Natural killer cell treated with Interleukin-12 subunit alpha and Interleukin-12 subunit beta and Interleukin-15 and Interleukin-18, amount 100 ng/mL, for 72 hours (primary cell): ENCODE measurements at regions not wholly inside any gene's neighbourhood (a gene's known extent, or its start where the extent isn't known, plus 50 kb on each side); places are given as distances from the start of the nearest gene placed in this dataset.

Experiments used
- ATAC-seq, 2 donors: fragments of 150-1000 bp; cut with Tn5 transposase in 1 of 2; sonication (Bioruptor Pico), chemical (Tn5 transposase) in 1 of 2; 2 replicates each; pipeline ENCODE4 v1.10.0; 2021
- DNase-seq: peaks from one replicate; pipeline ENCODE4 v3.0.0; 2022; ENCODE audit warnings: low spot score
- H3K27ac Mint-ChIP-seq, 2 donors: 1 replicate in 1 of 2; 2 replicates in 1 of 2; pipeline ENCODE4 v1.8.0; 2022; ENCODE audit warnings: mixed read lengths in 2 of 2, mild to moderate bottlenecking in 1 of 2, moderate library complexity in 1 of 2
- H3K27me3 Mint-ChIP-seq, 2 donors: 1 replicate in 1 of 2; 2 replicates in 1 of 2; pipeline ENCODE4 v1.8.0; 2022; ENCODE audit warnings: mixed read lengths in 2 of 2
- H3K36me3 Mint-ChIP-seq: one replicate; pipeline ENCODE4 v1.8.0; 2022; ENCODE audit warnings: mixed read lengths
- H3K4me1 Mint-ChIP-seq, 2 donors: 1 replicate in 1 of 2; 2 replicates in 1 of 2; pipeline ENCODE4 v1.8.0; 2022; ENCODE audit warnings: low read depth in 2 of 2, mixed read lengths in 2 of 2, mild to moderate bottlenecking in 1 of 2
- H3K4me3 Mint-ChIP-seq: one replicate; pipeline ENCODE4 v1.8.0; 2022; ENCODE audit warnings: mixed read lengths
- H3K9me3 Mint-ChIP-seq: 2 replicates; pipeline ENCODE4 v1.8.0; 2022; ENCODE audit warnings: mixed read lengths

- Mint-ChIP-seq H3K4me1 (no peaks in the 10 kb centered on the region), H3K4me3 (no peak overlapping the region), H3K27ac (no peak overlapping the region), H3K9me3 (peaks cover 10% of the 10 kb centered on the region), H3K36me3 (no peaks in the 10 kb centered on the region), H3K27me3 (peaks cover 0 to 5% of the 10 kb centered on the region in 2 donors)
- ATAC-seq (no peak), DNase-seq (no peak)
Observed at GRCh38 chr13:75135325-75135825, 346.6 kb downstream of the TBC1D4 start.

- Mint-ChIP-seq H3K4me1 (no peaks in the 10 kb centered on the region), H3K27me3 (peaks cover 0 to 5% of the 10 kb centered on the region in 2 donors), H3K9me3 (peaks cover 15% of the 10 kb centered on the region), H3K4me3 (no peak overlapping the region), H3K36me3 (no peaks in the 10 kb centered on the region), H3K27ac (no peak overlapping the region)
- DNase-seq (no peak), ATAC-seq (no peak)
Observed at GRCh38 chr13:75132701-75133695, 349.0 kb downstream of the TBC1D4 start.

- no peaks in the 10 kb centered on the region for H3K36me3 Mint-ChIP-seq
- ATAC-seq (no peak), DNase-seq (no peak)
- H3K27me3 Mint-ChIP-seq = peaks cover 0 to 5% of the 10 kb centered on the region in 2 donors
- H3K4me1 Mint-ChIP-seq = no peaks in the 10 kb centered on the region
- peaks cover 15% of the 10 kb centered on the region for H3K9me3 Mint-ChIP-seq
- no peak overlapping the region for H3K4me3 Mint-ChIP-seq
- H3K27ac Mint-ChIP-seq = no peak overlapping the region
Observed at GRCh38 chr13:75129331-75129730, 352.6 kb downstream of the TBC1D4 start.

GRCh38 chr13:75124415-75124814, 357.6 kb downstream of the TBC1D4 start:
- Mint-ChIP-seq H3K4me1 (no peaks in the 10 kb centered on the region), H3K4me3 (no peak overlapping the region), H3K9me3 (peaks cover 10% of the 10 kb centered on the region), H3K27ac (no peak overlapping the region), H3K36me3 (no peaks in the 10 kb centered on the region), H3K27me3 (no peaks in the 10 kb centered on the region)
- no peak for DNase-seq
- ATAC-seq = no peak

GRCh38 chr13:75123428-75123827, 358.5 kb downstream of the TBC1D4 start:
- H3K4me3 Mint-ChIP-seq = no peak overlapping the region
- no peaks in the 10 kb centered on the region for H3K36me3 Mint-ChIP-seq

GRCh38 chr13:75120085-75120484, 361.9 kb downstream of the TBC1D4 start:
- ATAC-seq (no peak), DNase-seq (no peak)
- Mint-ChIP-seq H3K36me3 (no peaks in the 10 kb centered on the region), H3K4me3 (no peak overlapping the region), H3K27me3 (no peaks in the 10 kb centered on the region), H3K4me1 (no peaks in the 10 kb centered on the region), H3K27ac (no peak overlapping the region), H3K9me3 (no peaks in the 10 kb centered on the region)

More at GRCh38 chr13:75123428-75123827, 358.5 kb downstream of the TBC1D4 start:
- Mint-ChIP-seq H3K27ac (no peak overlapping the region), H3K4me1 (no peaks in the 10 kb centered on the region), H3K9me3 (peaks cover 9% of the 10 kb centered on the region), H3K27me3 (no peaks in the 10 kb centered on the region)
- ATAC-seq (no peak), DNase-seq (no peak)

GRCh38 chr13:75115171-75115570, 366.8 kb downstream of the TBC1D4 start:
- DNase-seq (no peak), ATAC-seq (no peak)
- Mint-ChIP-seq H3K36me3 (no peaks in the 10 kb centered on the region), H3K9me3 (peaks cover 6% of the 10 kb centered on the region), H3K4me1 (no peaks in the 10 kb centered on the region), H3K27ac (no peak overlapping the region), H3K4me3 (no peak overlapping the region), H3K27me3 (peaks cover 0 to 8% of the 10 kb centered on the region in 2 donors)

- ATAC-seq (no peak), DNase-seq (no peak)
- Mint-ChIP-seq H3K4me1 (no peaks in the 10 kb centered on the region), H3K27ac (no peak overlapping the region), H3K9me3 (peaks cover 8% of the 10 kb centered on the region), H3K27me3 (peaks cover 5 to 7% of the 10 kb centered on the region in 2 donors), H3K36me3 (no peaks in the 10 kb centered on the region), H3K4me3 (no peak overlapping the region)
Observed at GRCh38 chr13:75103976-75104375, 378.0 kb downstream of the TBC1D4 start.

- H3K4me1 Mint-ChIP-seq = no peaks in the 10 kb centered on the region
- no peak for DNase-seq
- peaks cover 5 to 7% of the 10 kb centered on the region in 2 donors for H3K27me3 Mint-ChIP-seq
- peaks cover 3% of the 10 kb centered on the region for H3K9me3 Mint-ChIP-seq
- no peaks in the 10 kb centered on the region for H3K36me3 Mint-ChIP-seq
- H3K27ac Mint-ChIP-seq = no peak overlapping the region
- ATAC-seq = no peak
- no peak overlapping the region for H3K4me3 Mint-ChIP-seq
Observed at GRCh38 chr13:75102001-75102716, 379.8 kb downstream of the TBC1D4 start.

GRCh38 chr13:75101348-75101747, 380.6 kb downstream of the TBC1D4 start:
- Mint-ChIP-seq H3K4me3 (no peak overlapping the region), H3K4me1 (no peaks in the 10 kb centered on the region), H3K27ac (no peak overlapping the region), H3K27me3 (peaks cover 5 to 7% of the 10 kb centered on the region in 2 donors), H3K36me3 (no peaks in the 10 kb centered on the region), H3K9me3 (peaks cover 3% of the 10 kb centered on the region)
- DNase-seq (no peak), ATAC-seq (no peak)

- DNase-seq (no peak), ATAC-seq (no peak)
- no peaks in the 10 kb centered on the region for H3K36me3 Mint-ChIP-seq
- no peaks in the 10 kb centered on the region for H3K4me1 Mint-ChIP-seq
- peak overlapping the region in 1 of 2 donors; percentile 20 for H3K27ac Mint-ChIP-seq
- H3K4me3 Mint-ChIP-seq = no peak overlapping the region
- peaks cover 3 to 4% of the 10 kb centered on the region in 2 donors for H3K27me3 Mint-ChIP-seq
- no peaks in the 10 kb centered on the region for H3K9me3 Mint-ChIP-seq
Observed at GRCh38 chr13:75092143-75092542, 389.8 kb downstream of the TBC1D4 start.

GRCh38 chr13:75091718-75092117, 390.3 kb downstream of the TBC1D4 start:
- Mint-ChIP-seq H3K4me1 (no peaks in the 10 kb centered on the region), H3K27me3 (peaks cover 3 to 4% of the 10 kb centered on the region in 2 donors), H3K9me3 (no peaks in the 10 kb centered on the region), H3K27ac (peak overlapping the region in 1 of 2 donors; percentile 20), H3K4me3 (no peak overlapping the region), H3K36me3 (no peaks in the 10 kb centered on the region)
- DNase-seq (no peak), ATAC-seq (no peak)

GRCh38 chr13:75090872-75091615, 390.9 kb downstream of the TBC1D4 start:
- Mint-ChIP-seq H3K4me3 (no peak overlapping the region), H3K27ac (no peak overlapping the region), H3K4me1 (no peaks in the 10 kb centered on the region), H3K36me3 (no peaks in the 10 kb centered on the region), H3K27me3 (peaks cover 3 to 4% of the 10 kb centered on the region in 2 donors), H3K9me3 (no peaks in the 10 kb centered on the region)
- ATAC-seq (no peak), DNase-seq (no peak)
